ENCODE measurements at regions not wholly inside any gene's neighbourhood (a gene's known extent, or its start where the extent isn't known, plus 50 kb on each side); places are given as distances from the start of the nearest gene placed in this dataset.
"Not testable (repeated sequence)": the region's sequence is repeated elsewhere in the genome, so short reads cannot be mapped to it uniquely, and the experiment has no call there.

DNA sequence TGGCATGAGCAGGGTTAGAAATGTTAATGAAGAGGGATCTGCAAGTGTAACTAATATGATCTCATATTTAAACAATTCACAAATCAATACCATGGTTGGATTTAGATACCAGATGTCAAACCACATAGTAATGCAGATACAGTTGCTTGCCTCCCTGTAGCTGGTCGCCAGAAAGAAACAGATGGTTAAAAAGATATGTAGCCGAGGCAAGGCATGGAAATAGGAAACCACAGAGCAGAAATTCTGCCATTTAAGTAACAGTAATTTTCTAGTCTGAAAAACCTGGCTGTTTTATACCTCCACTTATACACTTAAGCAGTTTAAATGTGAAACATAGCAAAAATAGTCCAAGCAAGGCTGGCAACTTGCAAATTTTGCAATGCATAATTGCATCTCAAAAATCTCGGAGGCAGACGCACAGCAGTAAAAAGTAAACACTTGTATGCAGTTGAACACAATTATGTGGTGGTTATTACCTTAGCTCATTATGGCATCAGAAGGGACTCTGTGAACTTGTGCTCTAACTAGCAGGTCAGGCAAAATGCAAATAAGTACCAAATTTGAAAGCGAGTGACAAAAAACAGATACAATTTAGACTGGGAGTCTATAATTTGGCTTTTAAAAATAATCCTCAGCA, 126.8 kb downstream of the NAA11 start:
- Mint-ChIP-seq H3K27ac (ENCODE audit: unreplicated experiment) (no peak overlapping the region), H3K27me3 (ENCODE audit: low read depth) (peaks cover 4% of the 10 kb centered on the region), H3K4me3 (ENCODE audit: unreplicated experiment) (no peak overlapping the region), H3K36me3 (ENCODE audit: low read depth) (no peaks in the 10 kb centered on the region), H3K4me1 (ENCODE audit: low read depth) (no peaks in the 10 kb centered on the region), H3K9me3 (ENCODE audit: low read depth) (peaks cover 5% of the 10 kb centered on the region)
- no peak for DNase-seq (ENCODE audit: low spot score)
- TF ChIP-seq, protein P1, sequence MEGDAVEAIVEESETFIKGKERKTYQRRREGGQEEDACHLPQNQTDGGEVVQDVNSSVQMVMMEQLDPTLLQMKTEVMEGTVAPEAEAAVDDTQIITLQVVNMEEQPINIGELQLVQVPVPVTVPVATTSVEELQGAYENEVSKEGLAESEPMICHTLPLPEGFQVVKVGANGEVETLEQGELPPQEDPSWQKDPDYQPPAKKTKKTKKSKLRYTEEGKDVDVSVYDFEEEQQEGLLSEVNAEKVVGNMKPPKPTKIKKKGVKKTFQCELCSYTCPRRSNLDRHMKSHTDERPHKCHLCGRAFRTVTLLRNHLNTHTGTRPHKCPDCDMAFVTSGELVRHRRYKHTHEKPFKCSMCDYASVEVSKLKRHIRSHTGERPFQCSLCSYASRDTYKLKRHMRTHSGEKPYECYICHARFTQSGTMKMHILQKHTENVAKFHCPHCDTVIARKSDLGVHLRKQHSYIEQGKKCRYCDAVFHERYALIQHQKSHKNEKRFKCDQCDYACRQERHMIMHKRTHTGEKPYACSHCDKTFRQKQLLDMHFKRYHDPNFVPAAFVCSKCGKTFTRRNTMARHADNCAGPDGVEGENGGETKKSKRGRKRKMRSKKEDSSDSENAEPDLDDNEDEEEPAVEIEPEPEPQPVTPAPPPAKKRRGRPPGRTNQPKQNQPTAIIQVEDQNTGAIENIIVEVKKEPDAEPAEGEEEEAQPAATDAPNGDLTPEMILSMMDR (IDR thresholded peaks at IDR 0.05): no peak

DNA sequence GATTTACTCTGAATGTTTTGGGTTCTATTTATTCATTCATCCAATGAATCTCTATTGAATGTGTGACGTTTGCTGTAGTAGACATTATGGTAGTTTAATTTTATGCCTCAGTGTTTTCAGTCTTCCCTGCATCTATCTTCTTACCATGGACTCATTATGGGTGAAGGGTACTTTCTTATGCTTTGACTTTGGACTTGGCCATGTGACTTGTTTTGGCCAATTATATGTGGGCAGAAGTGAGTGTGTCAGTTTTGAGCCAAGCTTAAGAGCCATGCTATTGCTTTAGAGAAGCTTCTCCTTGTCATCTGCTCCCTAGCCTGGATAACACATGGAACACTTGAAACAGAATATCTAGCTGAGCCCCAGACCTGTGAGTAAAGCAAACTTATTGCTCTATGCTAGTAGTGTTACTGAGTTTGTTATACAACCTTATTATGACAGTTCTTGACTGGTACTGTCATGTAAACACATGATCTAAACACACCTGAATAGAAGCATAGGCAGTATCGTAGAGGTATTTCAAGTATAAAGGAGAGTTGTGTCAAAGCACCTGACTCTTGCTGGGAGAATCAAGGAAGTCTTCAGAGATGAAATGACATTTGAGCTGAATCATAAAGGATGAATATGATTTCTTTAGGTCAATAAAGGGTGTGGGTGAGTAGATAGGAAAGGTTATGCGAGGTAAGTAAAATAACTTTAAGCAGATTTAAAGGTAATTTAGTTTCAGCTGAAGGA, 128.4 kb downstream of the NAA11 start:
- H3K27ac Mint-ChIP-seq (ENCODE audit: unreplicated experiment): no peak overlapping the region
- TF ChIP-seq, protein P1 (IDR thresholded peaks at IDR 0.05): no peak
- no peak overlapping the region for H3K4me3 Mint-ChIP-seq (ENCODE audit: unreplicated experiment)
- H3K9me3 Mint-ChIP-seq (ENCODE audit: low read depth): peaks cover 5% of the 10 kb centered on the region
- H3K4me1 Mint-ChIP-seq (ENCODE audit: low read depth): no peaks in the 10 kb centered on the region
- H3K27me3 Mint-ChIP-seq (ENCODE audit: low read depth): peaks cover 4% of the 10 kb centered on the region
- no peak for DNase-seq (ENCODE audit: low spot score)
- H3K36me3 Mint-ChIP-seq (ENCODE audit: low read depth): no peaks in the 10 kb centered on the region

DNA sequence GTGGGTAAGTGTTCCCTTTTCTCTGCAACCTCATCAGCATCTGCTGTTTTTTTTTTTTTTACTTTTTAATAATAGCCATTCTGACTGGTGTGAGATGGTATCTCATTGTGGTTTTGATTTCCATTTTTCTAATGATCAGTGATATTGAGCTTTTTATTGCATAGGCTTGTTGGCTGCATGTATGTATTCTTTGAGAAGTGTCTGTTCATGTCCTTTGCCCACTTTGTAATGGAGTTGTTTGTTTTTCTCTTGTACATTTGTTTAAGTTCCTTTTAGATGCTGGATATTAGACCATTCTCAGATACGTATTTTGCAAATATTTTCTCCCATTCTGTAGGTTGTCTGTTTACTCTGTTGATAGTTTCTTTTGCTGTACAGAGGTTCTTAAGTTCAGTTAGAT, 134.6 kb downstream of the NAA11 start:
- not testable (repeated sequence) for H3K27ac Mint-ChIP-seq (ENCODE audit: unreplicated experiment); H3K4me1 Mint-ChIP-seq (ENCODE audit: low read depth)

DNA sequence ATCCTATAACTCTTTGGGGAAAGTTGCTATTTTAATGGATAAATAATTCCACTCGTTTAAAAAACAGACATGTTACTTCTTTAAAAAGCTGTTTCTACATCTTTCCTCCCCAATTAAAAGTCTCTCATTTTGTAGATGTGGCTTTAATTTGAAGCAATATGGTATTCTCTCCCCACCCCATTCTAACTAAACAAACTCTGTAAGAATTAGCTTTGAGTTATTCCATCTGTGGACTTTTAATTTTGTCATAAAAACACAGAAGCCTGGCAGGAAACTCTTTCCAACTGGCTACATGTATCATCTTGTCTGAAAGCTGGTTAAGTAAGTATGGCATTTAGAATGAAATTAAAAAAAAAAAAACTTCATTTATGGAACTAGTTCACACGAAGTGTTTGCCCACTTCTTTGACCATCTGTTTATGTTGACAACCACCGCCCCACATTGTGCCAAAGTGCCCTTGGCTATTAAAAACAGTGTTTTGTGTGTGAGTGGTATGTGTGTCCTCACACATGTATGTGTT, 140.3 kb downstream of the NAA11 start:
- peaks cover 5% of the 10 kb centered on the region for H3K27me3 Mint-ChIP-seq (ENCODE audit: low read depth)
- H3K9me3 Mint-ChIP-seq (ENCODE audit: low read depth): peaks cover 12% of the 10 kb centered on the region
- TF ChIP-seq, protein P1 (IDR thresholded peaks at IDR 0.05): no peak
- no peak overlapping the region for H3K4me3 Mint-ChIP-seq (ENCODE audit: unreplicated experiment)
- H3K27ac Mint-ChIP-seq (ENCODE audit: unreplicated experiment): no peak overlapping the region
- no peaks in the 10 kb centered on the region for H3K36me3 Mint-ChIP-seq (ENCODE audit: low read depth)
- no peak for DNase-seq (ENCODE audit: low spot score)
- H3K4me1 Mint-ChIP-seq (ENCODE audit: low read depth): no peaks in the 10 kb centered on the region

More for the DNA sequence above, 134.6 kb downstream of the NAA11 start:
- H3K9me3 Mint-ChIP-seq (ENCODE audit: low read depth): peaks cover 24% of the 10 kb centered on the region
- not testable (repeated sequence) for H3K4me3 Mint-ChIP-seq (ENCODE audit: unreplicated experiment); DNase-seq (ENCODE audit: low spot score); H3K27me3 Mint-ChIP-seq (ENCODE audit: low read depth); H3K36me3 Mint-ChIP-seq (ENCODE audit: low read depth)

DNA sequence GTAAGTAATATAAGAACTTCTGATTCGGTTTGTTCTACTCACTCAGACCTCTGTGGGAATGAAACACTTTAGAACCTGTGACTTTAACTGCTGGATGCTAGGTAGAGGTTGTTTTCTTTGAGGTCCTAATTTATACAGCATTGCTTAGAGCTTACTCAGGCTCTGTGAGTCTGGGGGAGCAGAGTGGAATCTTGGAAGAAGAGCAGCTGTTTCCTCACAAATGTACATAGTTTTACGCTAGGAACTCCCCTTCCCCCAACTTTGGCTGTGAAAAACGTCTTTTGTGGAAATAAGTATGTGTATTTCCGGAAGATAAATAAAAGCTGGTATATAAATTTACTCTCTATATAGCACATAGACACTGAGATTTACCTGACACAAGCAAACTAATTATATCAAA, 141.4 kb downstream of the NAA11 start:
- peaks cover 5% of the 10 kb centered on the region for H3K27me3 Mint-ChIP-seq (ENCODE audit: low read depth)
- peaks cover 15% of the 10 kb centered on the region for H3K9me3 Mint-ChIP-seq (ENCODE audit: low read depth)
- no peak overlapping the region for H3K27ac Mint-ChIP-seq (ENCODE audit: unreplicated experiment)
- H3K36me3 Mint-ChIP-seq (ENCODE audit: low read depth): no peaks in the 10 kb centered on the region
- no peak overlapping the region for H3K4me3 Mint-ChIP-seq (ENCODE audit: unreplicated experiment)
- no peak for DNase-seq (ENCODE audit: low spot score)
- H3K4me1 Mint-ChIP-seq (ENCODE audit: low read depth): no peaks in the 10 kb centered on the region
- TF ChIP-seq, protein P1 (IDR thresholded peaks at IDR 0.05): no peak
